Muscle layer of colon (tissue), 2 donors: ENCODE measurements at regions not wholly inside any gene's neighbourhood (a gene's known extent, or its start where the extent isn't known, plus 50 kb on each side); places are given as distances from the start of the nearest gene placed in this dataset.
A peak's percentile ranks its signal among the peaks of the same experiment; 100 is the strongest.

ENCODE experiments used
- H3K27ac ChIP-seq: one replicate; pipeline ENCODE4 v1.7.0; 2013; ENCODE audit warnings: low read depth, mild to moderate bottlenecking, low read length, moderate library complexity
- H3K27me3 ChIP-seq, 2 donors: one replicate each; pipeline ENCODE4 v1.7.0; 2013; ENCODE audit warnings: low read length in 2 of 2, mild to moderate bottlenecking in 2 of 2; ENCODE audit not compliant: insufficient read depth in 2 of 2, control insufficient read depth in 1 of 2
- H3K36me3 ChIP-seq: one replicate; pipeline ENCODE4 v1.7.0; 2013; ENCODE audit warnings: mild to moderate bottlenecking, low read length; ENCODE audit not compliant: insufficient read depth
- H3K4me1 ChIP-seq: one replicate; pipeline ENCODE4 v1.7.0; 2013; ENCODE audit warnings: mild to moderate bottlenecking, low read length; ENCODE audit not compliant: insufficient read depth
- H3K4me3 ChIP-seq, 2 donors: one replicate each; pipeline ENCODE4 v1.7.0; 2013; ENCODE audit warnings: low read length in 2 of 2, low read depth in 1 of 2, mild to moderate bottlenecking in 1 of 2, moderate library complexity in 1 of 2
- H3K9ac ChIP-seq: one replicate; pipeline ENCODE4 v1.7.0; 2013; ENCODE audit warnings: low read length
- H3K9me3 ChIP-seq: one replicate; pipeline ENCODE4 v1.7.0; 2013; ENCODE audit warnings: mild to moderate bottlenecking, low read length
- donor health status: abdominal sarcoma.
- donor health status: Adenocarcinoma of cecum.

- Histone ChIP-seq H3K27me3 (no peaks in the 10 kb centered on the region), H3K27ac (peak overlapping the region; percentile 70), H3K9me3 (no peaks in the 10 kb centered on the region), H3K36me3 (no peaks in the 10 kb centered on the region), H3K4me1 (peaks cover 36% of the 10 kb centered on the region), H3K9ac (peak overlapping the region; percentile 7), H3K4me3 (peak overlapping the region in 1 of 2 donors; percentile 16)
Observed at GRCh38 chr20:56826705-56827665, 197.9 kb downstream of the TFAP2C start.

GRCh38 chr20:56827763-56828162, 198.7 kb downstream of the TFAP2C start:
- no peaks in the 10 kb centered on the region for H3K27me3 ChIP-seq

GRCh38 chr20:56828402-56828801, 199.3 kb downstream of the TFAP2C start:
- no peak overlapping the region for H3K9ac ChIP-seq
- no peak overlapping the region for H3K4me3 ChIP-seq
- no peaks in the 10 kb centered on the region for H3K27me3 ChIP-seq
- no peaks in the 10 kb centered on the region for H3K36me3 ChIP-seq
- H3K27ac ChIP-seq = peak overlapping the region; percentile 70
- H3K9me3 ChIP-seq = no peaks in the 10 kb centered on the region
- peaks cover 43% of the 10 kb centered on the region for H3K4me1 ChIP-seq

More at GRCh38 chr20:56827763-56828162, 198.7 kb downstream of the TFAP2C start:
- H3K27ac ChIP-seq = peak overlapping the region; percentile 70
- H3K36me3 ChIP-seq = no peaks in the 10 kb centered on the region
- peak overlapping the region in 1 of 2 donors; percentile 16 for H3K4me3 ChIP-seq
- peaks cover 37% of the 10 kb centered on the region for H3K4me1 ChIP-seq
- no peak overlapping the region for H3K9ac ChIP-seq
- H3K9me3 ChIP-seq = no peaks in the 10 kb centered on the region

- no peak overlapping the region for H3K4me3 ChIP-seq
- H3K27ac ChIP-seq = no peak overlapping the region
Observed at GRCh38 chr20:56829788-56830385, 200.8 kb downstream of the TFAP2C start.

GRCh38 chr20:56831795-56832194, 202.7 kb downstream of the TFAP2C start:
- Histone ChIP-seq H3K4me1 (peaks cover 50% of the 10 kb centered on the region), H3K36me3 (no peaks in the 10 kb centered on the region), H3K9ac (no peak overlapping the region), H3K27ac (no peak overlapping the region), H3K4me3 (no peak overlapping the region), H3K27me3 (no peaks in the 10 kb centered on the region), H3K9me3 (no peaks in the 10 kb centered on the region)

More at GRCh38 chr20:56829788-56830385, 200.8 kb downstream of the TFAP2C start:
- H3K27me3 ChIP-seq = no peaks in the 10 kb centered on the region
- no peak overlapping the region for H3K9ac ChIP-seq
- H3K9me3 ChIP-seq = no peaks in the 10 kb centered on the region
- H3K4me1 ChIP-seq = peaks cover 44% of the 10 kb centered on the region
- no peaks in the 10 kb centered on the region for H3K36me3 ChIP-seq

- Histone ChIP-seq H3K4me3 (no peak overlapping the region), H3K4me1 (peaks cover 36% of the 10 kb centered on the region), H3K9me3 (no peaks in the 10 kb centered on the region), H3K27me3 (no peaks in the 10 kb centered on the region), H3K9ac (no peak overlapping the region), H3K27ac (no peak overlapping the region), H3K36me3 (no peaks in the 10 kb centered on the region)
Observed at GRCh38 chr20:56833427-56833826, 204.3 kb downstream of the TFAP2C start.

GRCh38 chr20:56835829-56836550, 206.9 kb downstream of the TFAP2C start:
- Histone ChIP-seq H3K4me1 (peaks cover 53% of the 10 kb centered on the region), H3K27me3 (no peaks in the 10 kb centered on the region), H3K36me3 (no peaks in the 10 kb centered on the region), H3K27ac (no peak overlapping the region), H3K9ac (no peak overlapping the region), H3K9me3 (no peaks in the 10 kb centered on the region), H3K4me3 (no peak overlapping the region)

- Histone ChIP-seq H3K27ac (peak overlapping the region; percentile 57), H3K9me3 (no peaks in the 10 kb centered on the region), H3K9ac (no peak overlapping the region), H3K27me3 (no peaks in the 10 kb centered on the region), H3K4me1 (peaks cover 65% of the 10 kb centered on the region), H3K4me3 (no peak overlapping the region), H3K36me3 (no peaks in the 10 kb centered on the region)
Observed at GRCh38 chr20:56839222-56839621, 210.1 kb downstream of the TFAP2C start.

GRCh38 chr20:56839786-56840185, 210.7 kb downstream of the TFAP2C start:
- H3K36me3 ChIP-seq = no peaks in the 10 kb centered on the region
- H3K9me3 ChIP-seq = no peaks in the 10 kb centered on the region
- peaks cover 71% of the 10 kb centered on the region for H3K4me1 ChIP-seq
- no peak overlapping the region for H3K9ac ChIP-seq
- H3K27ac ChIP-seq = peak overlapping the region; percentile 57
- no peak overlapping the region for H3K4me3 ChIP-seq
- H3K27me3 ChIP-seq = no peaks in the 10 kb centered on the region

GRCh38 chr20:56840716-56841261, 211.7 kb downstream of the TFAP2C start:
- H3K9ac ChIP-seq = no peak overlapping the region
- H3K27ac ChIP-seq = peak overlapping the region; percentile 63
- peaks cover 76% of the 10 kb centered on the region for H3K4me1 ChIP-seq
- H3K27me3 ChIP-seq = no peaks in the 10 kb centered on the region
- no peaks in the 10 kb centered on the region for H3K9me3 ChIP-seq
- no peaks in the 10 kb centered on the region for H3K36me3 ChIP-seq
- H3K4me3 ChIP-seq = no peak overlapping the region

- H3K9ac ChIP-seq = no peak overlapping the region
- no peak overlapping the region for H3K4me3 ChIP-seq
- no peaks in the 10 kb centered on the region for H3K36me3 ChIP-seq
- peak overlapping the region; percentile 63 for H3K27ac ChIP-seq
- no peaks in the 10 kb centered on the region for H3K9me3 ChIP-seq
- H3K4me1 ChIP-seq = peaks cover 76% of the 10 kb centered on the region
- H3K27me3 ChIP-seq = no peaks in the 10 kb centered on the region
Observed at GRCh38 chr20:56841346-56841908, 212.3 kb downstream of the TFAP2C start.
